Anterior cingulate cortex (tissue), 58 donors: ENCODE measurements at regions not wholly inside any gene's neighbourhood (a gene's known extent, or its start where the extent isn't known, plus 50 kb on each side); places are given as distances from the start of the nearest gene placed in this dataset.
"Not testable (repeated sequence)": the region's sequence is repeated elsewhere in the genome, so short reads cannot be mapped to it uniquely, and the experiment has no call there.

Experiments used
- DNase-seq, 58 donors: peaks; one replicate each; lab custom pipeline; 2025; lab: John Stamatoyannopoulos, UW

DNA sequence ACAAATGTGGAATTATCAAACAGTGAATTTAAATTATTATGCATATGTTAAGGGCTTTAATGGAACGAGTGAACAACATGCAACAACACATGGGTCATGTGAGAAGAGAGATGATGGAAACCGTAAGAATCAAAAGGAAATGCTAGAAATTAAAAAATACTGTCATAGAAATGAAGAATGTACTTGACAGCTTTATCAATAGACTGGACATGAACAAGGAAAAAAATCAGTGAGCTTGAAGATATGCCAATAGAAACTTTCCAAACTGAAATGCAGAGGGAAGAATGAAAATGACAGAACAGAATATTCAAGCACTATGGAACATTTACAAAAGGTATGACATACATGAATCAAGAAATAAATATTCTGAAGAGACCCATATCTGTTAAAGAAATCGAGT, 117.7 kb upstream of the KCNJ3 start:
- DNase-seq, result no peak

DNA sequence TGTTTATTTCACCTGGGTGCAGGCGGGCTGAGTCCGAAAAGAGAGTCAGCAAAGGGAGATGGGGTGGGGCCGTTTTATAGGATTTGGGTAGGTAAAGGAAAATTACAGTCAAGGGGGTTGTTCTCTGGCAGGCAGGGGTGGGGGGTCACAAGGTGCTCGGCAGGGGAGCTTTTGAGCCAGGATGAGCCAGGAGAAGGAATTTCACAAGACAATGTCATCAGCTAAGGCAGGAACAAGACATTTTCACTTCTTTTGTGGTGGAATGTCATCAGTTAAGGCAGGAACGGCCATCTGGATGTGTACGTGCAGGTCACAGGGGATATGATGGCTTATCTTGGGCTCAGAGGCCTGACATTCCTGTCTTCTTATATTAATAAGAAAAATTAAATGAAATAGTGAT, 115.8 kb upstream of the KCNJ3 start:
- not testable (repeated sequence) for DNase-seq

- not testable (repeated sequence) for DNase-seq
Measured at GRCh38 chr2:154583274-154583673, 115.2 kb upstream of the KCNJ3 start.

DNA sequence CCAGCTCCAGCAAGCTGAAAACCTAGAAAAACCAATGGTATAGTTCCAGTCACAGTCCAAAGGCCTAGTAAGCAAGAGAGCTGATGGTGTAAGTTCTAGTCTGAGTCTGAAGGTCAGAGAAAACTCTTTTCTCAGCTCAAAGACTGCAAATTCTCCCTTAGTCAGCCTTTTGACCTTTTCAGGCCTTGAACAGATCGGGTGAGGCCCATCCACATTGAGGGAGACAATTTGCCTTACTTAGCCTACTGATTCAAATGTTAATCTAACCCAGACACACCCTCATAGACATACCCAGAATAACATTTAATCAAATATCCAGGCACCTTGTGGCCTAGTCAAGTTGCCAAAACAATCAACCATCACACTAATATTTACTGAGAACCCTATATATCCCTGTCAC, 110.8 kb upstream of the KCNJ3 start:
- DNase-seq, result no peak

- no peak for DNase-seq
Measured at GRCh38 chr2:154588838-154589237, 109.7 kb upstream of the KCNJ3 start.

DNA sequence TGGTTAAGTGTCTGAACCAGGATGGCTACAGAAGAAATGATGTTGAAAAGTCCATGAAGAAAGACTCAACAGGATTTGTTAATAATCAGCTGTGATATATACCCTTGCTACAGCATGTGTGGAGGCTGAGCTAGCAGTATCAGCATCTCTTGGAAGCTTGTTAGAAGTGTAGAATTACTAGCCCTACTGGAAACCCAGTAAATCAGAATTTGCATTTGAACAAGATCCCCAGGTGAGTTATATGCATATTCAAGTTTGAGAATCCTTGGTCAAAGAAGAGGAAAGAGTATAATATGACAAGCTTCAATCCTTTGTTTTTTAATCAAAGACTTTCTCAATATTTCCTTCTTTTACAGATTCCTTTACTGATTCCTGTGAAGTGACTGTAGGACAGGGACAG, 109.0 kb upstream of the KCNJ3 start:
- no peak for DNase-seq

DNA sequence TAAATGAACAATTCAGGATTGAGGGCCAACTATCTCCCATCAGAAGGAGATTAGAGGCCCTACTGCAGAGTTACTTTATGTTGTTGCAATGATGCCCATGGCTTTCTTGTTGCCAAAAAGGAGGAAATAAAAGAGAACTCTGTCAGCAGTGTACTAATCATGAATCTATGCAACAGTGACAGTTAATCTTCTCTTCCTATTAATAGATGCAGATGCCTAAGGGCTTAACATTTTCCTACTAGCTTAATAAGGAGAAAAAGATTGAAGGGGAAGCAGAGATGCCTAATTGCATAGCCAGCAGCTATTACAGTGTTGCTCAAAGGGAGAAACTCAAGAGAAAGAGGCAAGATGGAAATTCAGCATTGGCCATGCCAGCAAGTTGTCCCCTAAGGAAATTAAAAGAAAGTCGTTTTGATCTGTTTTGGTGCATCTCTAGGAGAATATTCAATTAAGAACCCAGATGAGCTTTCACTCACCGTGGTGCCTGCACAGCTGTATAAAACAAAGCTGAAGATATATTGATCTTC, 107.1 kb upstream of the KCNJ3 start:
- no peak for DNase-seq

- DNase-seq, result no peak
Measured at GRCh38 chr2:154599189-154599588, 99.3 kb upstream of the KCNJ3 start.

DNA sequence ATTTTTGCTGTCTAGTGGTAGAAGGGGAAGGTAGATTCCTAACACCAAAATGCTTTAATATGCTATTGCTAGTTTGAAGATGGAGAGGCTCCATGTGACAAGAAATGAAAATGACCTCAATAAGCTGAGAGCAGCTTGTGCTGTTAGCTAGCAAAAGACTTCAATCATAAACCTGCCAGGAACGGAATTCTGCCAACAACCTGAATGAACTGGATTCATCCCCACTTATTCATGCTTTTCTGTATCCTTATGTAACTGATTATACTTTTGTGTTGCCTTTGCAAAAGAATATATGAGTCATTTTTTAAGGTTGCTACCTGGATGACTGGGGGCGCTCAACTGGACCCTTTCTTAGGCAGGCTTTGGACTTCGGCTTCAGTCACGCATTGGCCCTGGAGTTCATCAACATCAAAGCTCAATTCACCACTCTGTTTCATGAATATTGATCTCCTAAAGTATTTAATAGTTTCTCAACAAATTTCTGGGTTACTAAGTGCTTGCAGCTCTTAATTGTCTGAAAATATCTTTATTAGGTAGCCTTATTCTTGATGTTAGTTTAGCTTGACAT, 97.5 kb upstream of the KCNJ3 start:
- DNase-seq, result no peak

- DNase-seq, result no peak
Measured at GRCh38 chr2:154603682-154604081, 94.8 kb upstream of the KCNJ3 start.

DNA sequence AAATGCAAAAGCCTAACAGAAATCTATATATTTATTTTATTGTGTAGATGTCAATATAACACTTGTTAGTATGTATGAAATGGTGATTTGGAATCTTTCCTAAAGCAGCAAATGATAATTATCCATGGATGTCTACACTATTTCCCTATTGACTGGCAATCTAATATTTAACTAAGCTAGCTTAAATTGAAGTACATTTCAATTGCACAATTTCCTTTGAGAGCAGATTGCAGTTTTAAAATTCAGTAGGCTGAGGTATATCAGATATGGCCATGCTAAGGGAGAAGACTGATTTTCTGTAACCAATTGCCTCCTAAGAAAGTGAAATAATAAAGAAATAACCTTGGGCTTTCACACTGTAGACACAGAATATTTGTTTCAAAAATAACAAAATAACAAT, 90.1 kb upstream of the KCNJ3 start:
- no peak for DNase-seq

DNA sequence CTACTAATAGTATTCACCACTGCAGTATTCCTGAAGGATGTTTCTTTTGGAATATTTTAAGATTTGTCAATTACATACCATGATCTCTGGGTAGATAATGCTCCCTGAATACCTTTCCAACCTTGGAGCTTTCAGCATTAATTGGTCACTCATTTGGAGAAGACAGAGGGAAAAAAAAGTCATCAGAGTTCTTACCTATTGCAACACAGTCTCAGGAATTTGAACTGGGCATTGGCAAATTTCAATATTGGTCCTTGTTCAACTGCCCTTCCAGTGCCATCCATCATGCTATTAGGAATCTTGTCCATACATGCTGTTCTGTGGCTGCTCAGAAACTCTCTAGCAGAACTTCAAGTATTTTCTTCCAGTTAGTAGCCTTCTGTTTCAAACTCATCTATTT, 83.6 kb upstream of the KCNJ3 start:
- DNase-seq, result no peak

- DNase-seq, result no peak
Measured at GRCh38 chr2:154616659-154617058, 81.8 kb upstream of the KCNJ3 start.

DNA sequence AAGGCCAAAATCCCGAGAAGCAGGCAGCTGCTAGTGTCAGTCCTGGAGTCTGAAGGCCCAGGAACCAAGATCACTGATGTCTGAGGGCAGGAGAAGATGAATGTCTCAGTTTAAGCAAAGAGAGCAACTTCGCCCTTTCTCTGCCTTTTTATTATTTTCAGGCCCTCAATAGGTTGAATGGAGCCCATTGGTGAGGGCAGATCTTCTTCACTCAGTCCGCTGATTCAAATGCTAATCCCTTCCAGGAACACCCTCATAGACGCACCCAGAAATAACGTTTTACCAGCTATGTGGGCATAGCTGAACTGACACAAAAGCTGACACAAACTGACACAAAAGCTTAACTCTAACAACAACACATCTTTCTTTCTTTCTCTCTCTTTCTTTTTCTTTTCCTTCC, 78.0 kb upstream of the KCNJ3 start:
- no peak for DNase-seq

- peak in 47 of 58 donors; percentile 1 to 64 (median 16) for DNase-seq
Measured at GRCh38 chr2:154623819-154624218, 74.7 kb upstream of the KCNJ3 start.

- DNase-seq, result no peak
Measured at GRCh38 chr2:154637456-154637855, 61.0 kb upstream of the KCNJ3 start.

DNA sequence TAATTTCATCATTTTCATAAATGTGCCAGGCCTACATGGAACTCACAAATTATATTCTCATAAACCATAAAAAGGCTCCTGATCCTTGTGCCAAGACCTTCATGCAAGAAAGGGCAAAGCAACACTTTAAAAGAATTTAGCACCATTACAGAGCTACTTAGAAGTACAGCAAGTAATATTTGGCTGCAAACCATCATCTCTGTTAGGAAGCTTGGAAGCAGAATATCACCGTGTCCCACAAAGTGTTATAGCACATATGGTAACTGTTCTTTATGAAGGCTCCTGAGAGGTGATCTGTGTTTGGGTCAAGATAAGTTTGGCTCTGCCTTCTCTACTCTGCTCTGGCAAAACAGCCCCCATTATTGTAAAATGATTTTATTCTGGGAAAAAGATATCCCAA, 59.7 kb upstream of the KCNJ3 start:
- DNase-seq, result no peak

DNA sequence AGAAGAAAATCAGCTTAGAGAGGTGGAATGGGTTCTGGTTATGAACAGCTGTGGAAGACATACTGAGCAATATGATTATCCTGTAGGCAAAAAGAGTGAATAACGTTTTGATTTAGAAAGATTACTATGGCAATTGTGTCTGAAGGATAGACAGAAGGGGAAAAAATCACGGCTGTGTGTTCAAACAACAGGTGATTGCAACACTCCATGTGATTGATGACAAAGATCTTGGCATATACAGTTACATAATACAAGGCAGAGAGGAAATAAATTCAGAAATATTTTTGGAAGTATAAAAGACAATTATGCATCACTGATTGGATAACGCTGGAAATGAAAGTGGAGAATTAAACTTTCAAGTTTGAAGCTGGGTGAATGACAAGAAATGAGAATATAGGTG, 58.5 kb upstream of the KCNJ3 start:
- no peak for DNase-seq
